Stimulated activated CD4-positive, alpha-beta T cell treated with anti-CD3 and anti-CD28 coated beads, Interleukin-4, amount 100 ng/mL, for 1 hour (primary cell): ENCODE measurements at regions not wholly inside any gene's neighbourhood (a gene's known extent, or its start where the extent isn't known, plus 50 kb on each side); places are given as distances from the start of the nearest gene placed in this dataset.

Experiments
- DNase-seq: peaks from one replicate; pipeline ENCODE4 v3.0.0-alpha.2; 2020

DNA sequence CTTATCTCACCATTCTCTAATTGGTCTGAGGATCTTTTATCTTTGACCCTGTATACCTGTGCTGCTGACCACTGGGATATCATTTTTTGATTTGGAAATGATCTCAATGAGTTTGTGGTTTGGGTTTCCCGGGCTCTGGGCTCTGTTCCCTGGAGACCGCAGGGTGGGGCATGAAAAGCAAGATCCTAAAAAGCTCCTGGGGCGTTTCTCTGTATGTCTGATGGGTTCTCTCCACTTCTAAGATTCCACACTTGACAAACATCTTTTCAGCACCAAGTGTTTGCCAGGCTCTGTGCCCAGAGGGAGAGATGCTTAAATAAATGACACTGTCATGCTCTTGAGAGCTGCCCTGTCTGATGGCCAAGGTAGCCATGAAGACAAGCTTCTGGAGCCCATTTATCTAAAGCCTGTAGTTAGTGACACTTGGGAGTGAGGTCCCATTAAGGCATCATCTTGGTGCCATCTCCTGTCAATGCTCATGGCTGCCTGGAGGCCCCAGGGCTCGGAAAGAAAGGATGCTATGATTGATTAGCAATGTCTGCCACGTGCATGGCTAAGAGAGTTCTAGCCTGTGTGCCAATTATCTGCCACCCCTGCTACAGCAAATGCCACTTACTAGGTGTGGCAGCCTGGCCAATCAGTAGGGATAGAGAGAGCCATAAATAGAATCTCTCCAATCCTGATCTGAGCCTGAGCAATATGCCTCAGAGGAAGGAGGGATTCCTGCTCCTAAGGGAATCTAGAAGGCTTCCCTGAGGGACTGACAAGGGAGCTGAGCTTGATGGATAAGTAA is 531.6 kb downstream of the MN1 start:
- DNase-seq: no peak

DNA sequence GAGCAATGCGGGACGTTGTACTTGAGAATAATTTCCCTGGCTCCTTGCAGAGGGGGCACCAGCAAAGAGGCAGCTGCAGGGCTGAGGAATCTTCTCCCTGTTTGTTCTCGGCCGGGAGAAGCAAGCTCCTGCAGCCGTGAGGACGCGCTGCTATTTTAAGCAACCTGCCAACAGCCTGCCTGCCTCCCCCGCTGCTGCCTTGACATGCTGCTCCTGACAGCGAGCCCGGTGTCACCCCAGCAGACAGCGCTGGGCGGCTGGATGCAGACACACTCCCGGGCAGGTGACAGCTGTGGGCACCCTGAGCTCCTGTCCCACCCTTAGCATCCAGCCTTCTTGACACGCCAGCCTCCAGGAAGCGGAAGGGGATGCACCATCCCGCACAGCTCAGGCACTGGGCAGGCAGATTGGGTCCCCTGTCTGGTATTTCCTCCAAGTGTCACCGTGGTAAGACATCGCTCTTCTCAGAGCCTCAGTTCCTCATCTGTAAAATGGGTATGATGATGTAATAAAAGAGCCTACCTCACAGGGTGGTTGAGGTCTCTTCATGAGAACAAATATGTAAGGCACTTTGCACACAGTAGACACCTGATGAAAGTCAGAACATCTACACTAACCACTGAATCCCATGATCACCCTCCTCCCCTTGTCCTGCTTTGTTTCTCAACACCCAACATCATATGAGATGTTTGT is 530.6 kb downstream of the MN1 start:
- no peak for DNase-seq

GRCh38 chr22:27273436-27273835 is 528.1 kb downstream of the MN1 start:
- no peak for DNase-seq

GRCh38 chr22:27273853-27274252 is 527.7 kb downstream of the MN1 start:
- no peak for DNase-seq

DNA sequence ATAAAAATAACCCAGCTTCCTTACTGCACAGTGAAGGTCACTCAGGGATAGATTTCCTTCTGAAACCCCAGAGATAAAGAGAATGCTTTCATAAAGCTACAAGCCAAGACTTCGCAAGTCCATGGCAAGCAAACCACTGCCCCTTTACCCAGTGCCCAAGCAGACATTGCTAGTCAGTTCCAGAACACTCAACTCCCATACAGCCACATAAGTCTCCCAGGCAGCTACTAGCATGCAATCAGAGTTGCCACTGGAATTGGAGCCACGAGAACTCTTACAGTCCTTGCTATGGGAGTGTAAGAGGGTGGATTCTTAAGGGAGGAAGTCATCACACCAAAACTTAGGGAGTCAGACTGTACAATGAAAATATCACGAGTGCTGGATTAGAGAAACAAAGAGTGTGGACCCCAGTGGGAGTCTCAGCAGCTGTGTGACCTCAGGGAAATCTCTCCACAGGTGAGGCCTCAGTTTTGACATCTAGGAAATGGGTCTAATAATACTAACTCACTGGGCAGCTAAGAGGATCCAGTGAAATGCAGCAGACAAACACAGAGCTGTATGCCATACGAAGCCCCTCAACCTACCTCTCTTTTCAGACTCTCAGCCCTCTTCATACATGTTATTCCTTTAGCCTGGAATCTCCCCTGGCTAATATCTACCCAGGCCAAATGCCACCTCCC is 526.6 kb downstream of the MN1 start:
- no peak for DNase-seq

DNA sequence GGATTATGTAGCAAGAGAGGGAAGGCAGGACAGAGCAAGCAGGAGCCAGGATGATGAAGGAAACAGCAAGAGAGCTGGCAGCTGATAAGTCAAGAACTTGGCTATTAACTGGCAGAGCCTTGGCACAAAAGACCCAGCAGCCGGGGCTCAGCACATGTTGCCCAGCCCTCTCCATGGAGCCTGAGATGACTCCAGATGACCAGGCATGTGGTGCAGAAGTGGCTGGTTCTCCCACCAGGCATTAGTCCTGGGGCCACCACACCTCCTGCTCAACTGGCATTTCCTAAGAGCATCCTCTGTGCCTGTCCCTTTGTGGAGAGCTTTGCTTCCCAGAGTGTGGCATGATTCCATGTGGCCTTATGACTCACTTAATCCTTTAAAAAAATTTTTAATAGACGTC is 522.6 kb downstream of the MN1 start:
- no peak for DNase-seq

DNA sequence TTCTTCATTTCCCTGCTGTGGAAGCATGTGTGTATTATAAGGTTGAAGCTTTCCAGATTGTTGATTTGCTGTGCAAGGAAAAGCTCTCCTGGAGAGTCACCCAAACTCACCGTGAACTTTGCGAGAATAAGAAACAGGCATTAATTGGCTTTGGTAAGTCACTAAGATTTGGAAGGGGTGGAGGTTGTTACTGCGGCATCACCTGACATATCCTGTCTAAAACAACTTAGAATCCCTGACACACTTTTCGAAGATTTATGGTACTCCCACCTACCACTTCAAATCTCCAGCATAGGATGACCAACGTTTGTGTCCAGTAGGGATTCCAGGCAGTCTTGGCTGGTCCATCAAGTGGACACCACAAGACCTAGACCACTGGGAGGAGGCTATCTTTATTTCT is 518.3 kb downstream of the MN1 start:
- DNase-seq: no peak

DNA sequence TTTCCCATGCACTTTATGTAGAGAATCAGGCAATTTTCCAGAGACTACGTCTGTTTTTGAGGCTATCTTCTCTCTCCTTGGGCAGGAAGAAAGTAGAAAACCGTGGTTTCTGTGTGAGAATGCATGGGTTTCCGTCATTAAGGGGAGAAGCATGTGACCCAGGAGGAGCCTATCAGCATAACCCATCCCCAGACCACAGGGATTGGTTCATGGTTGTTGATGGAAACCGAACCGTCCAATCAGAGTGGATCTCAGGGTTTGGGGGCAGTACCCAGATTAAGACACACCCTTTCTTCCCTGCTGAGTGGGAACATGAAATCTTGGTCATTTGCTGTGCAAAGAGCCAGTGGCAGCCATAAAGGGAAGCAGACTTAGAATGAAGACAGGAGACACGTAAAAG is 517.8 kb downstream of the MN1 start:
- no peak for DNase-seq

- no peak for DNase-seq
Observed at GRCh38 chr22:27284324-27284723, 517.2 kb downstream of the MN1 start.

- no peak for DNase-seq
Observed at GRCh38 chr22:27286711-27287110, 514.8 kb downstream of the MN1 start.

- no peak for DNase-seq
Observed at GRCh38 chr22:27292542-27293299, 508.8 kb downstream of the MN1 start.

DNA sequence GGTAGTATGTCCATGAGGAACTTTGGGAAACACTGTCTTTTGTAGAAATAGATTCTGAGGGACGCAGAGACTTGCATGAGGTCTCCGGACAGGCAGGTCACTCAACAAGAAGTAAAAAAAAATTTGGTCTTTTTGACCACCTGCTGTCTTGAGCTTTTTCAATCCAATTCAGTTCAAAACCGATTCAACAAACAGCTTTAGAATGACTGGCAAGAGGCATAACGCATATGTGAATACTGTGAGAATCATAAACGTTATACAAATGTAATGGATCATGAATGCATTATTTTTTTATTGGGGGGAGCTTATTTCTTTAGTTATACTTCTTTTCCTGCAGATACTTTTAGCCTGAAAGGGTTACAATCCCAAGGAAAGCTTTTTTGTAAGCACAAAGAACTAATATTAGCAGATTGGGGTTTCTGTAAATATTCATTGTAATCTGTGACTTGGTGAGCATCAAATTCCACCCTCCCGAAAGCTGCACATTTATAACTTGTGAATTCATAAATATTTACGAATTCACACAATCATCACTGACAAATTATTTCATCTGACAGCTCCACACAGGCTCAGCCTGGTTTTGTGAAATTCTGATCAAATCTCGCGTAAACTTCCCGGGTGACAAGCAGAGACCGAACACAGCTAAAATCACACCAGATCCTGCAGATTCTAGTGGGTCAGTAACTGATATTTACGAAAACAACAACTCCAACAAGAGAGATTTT is 507.7 kb downstream of the MN1 start:
- DNase-seq: no peak

- no peak for DNase-seq
Observed at GRCh38 chr22:27295040-27295439, 506.5 kb downstream of the MN1 start.

DNA sequence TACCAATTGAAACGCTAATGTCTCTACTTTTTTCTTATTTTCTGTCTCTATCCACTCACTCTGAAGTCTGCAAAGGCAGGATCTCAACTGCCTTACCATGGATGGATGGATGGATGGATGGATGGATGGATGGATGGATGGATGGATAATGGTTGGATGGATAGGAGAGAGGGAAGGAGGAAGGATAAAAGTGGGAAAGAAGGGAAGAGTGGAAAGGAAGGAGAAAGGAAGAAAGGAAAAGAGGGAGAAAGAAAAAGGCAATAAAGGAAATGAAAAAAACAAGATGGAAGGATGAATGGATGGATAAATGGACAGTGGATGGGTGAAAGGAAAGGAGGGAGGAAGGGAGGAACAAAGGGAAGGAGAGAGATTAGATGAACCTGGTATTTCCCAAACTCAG is 506.0 kb downstream of the MN1 start:
- DNase-seq: no peak

DNA sequence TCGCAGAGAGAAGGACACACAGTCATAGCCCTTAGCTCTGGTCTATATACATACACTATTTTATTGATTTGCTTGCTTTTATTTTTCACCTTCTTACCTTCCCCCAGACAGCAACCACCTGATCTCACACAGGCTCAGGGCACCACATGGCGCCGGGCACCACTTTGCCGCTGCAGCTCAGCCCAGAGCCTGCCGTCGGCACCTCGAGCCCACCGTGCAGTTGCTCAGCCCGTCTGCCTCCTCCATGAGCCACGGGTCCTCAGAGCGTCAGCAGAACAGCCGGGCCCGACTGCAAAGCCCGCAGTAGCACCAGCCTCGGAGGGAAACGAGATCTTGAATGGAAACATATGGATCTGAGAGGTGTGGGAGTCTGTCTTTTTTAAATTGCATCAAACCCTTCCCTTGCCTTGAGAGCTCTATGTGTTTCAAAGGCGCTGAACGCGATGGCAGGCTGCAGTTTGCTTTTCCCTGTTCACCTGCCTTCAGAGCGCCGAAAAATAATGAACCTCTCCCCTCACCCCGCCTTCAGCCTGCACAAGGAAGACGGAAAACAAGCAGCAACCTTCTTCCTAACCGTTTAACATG is 505.4 kb downstream of the MN1 start:
- no peak for DNase-seq

DNA sequence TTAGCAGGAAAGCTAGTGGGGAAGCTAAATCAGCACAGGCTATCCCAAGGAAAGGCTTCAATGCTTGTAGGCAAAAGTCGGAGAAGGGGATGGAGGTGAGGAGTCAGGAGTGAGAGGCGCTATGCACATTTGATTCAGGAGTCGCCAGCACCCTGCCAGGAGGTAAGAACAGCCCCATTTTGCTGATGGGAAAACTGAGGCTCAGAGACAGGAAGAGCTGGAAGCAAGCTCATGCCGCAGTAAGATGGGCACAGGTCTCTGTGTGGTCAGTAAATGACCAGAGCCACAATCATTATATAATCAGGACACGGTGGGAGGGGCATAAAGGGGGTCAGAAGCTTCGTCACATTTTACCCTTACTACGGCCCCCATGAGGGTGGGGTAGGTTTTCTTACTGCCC is 504.4 kb downstream of the MN1 start:
- DNase-seq: no peak

- DNase-seq: no peak
Observed at GRCh38 chr22:27298332-27298731, 503.2 kb downstream of the MN1 start.

- no peak for DNase-seq
Observed at GRCh38 chr22:27298742-27299141, 502.8 kb downstream of the MN1 start.

DNA sequence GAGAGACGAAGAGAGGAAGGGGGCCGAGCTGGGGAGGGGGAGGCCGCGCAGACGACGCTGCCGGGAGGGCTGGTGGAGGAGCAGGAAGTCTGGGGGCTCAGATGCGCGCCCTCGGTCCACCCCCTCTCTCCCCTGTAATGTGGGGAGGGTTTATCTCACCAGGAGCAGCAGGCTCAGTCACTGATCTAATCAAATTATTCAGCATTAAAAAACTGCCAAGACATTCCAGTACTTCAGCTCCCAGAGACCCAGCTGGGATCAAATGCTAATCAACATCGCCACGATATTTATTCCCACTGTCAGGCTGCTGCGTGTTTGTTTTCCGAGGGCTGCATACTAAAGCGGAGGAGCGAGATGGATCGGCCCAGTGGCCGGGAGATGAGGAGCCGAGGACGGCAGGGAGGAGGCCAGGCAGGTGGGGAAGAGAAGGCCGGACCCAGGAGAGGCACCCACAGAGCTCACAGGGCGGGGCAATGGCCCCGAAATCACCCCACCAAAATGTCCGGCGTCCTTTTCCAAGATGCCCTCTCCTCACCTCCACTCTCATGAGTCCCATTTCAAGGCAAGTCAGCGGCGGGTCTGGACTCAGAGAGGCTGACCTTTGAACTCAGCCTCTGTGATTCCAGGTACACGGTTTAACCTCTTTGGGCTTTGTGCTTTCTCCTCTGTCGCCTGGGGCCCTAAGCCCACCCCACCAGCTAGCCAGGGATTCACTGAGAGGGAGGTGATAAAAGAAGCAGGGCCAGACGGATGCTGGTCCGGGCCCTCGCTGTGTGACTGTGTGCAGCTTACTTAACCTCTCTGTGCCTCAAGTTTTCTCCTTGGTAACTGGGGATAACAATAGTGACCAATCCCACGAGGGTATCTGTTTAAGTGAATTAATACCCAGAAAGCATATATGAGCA is 502.1 kb downstream of the MN1 start:
- DNase-seq: no peak

DNA sequence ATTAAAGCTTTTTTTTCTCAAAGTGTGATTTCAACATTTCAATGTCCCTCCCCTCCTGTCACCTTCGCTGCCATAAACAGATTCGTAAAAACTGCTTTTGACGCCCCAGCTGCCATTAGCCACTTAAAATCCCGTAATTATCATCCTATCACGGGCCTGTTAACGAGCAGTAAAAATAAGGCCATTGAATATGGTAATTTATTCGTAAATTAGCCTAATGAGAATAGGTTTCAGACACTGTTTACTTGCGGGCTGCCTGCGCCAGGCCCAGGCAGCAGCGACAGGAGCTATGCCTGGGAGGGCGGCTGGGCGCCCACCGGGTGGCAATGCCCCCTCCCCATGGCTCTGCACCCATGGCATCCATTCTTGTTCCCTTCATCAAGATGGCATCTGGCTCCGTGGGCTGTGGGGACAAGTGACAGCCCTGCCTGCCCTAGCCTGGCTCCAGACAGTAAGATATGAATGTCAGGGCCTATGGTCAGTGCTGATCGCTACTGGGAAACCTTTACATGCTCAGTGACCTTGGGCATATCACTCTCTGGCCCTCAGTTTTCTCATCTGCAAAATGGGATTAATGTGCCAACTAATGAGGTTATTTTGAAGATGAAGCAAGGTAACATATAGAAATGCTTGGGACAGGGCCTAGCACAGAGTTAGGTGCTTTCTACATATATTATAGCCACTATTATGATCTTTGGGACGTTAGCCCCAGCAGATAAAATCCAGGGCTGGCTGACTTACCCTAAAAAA is 500.8 kb downstream of the MN1 start:
- no peak for DNase-seq
